Stimulated activated CD4-positive, alpha-beta T cell treated with anti-CD3 and anti-CD28 coated beads, Interleukin-4, amount 100 ng/mL, for 48 hours (primary cell): ENCODE measurements at regions not wholly inside any gene's neighbourhood (a gene's known extent, or its start where the extent isn't known, plus 50 kb on each side); places are given as distances from the start of the nearest gene placed in this dataset.

Experiments
- DNase-seq, 2 donors: peaks; one replicate each; pipeline ENCODE4 v3.0.0-alpha.2; 2020; ENCODE audit warnings: low read depth in 2 of 2

GRCh38 chr2:195410074-195410671 lies 246.9 kb upstream of the SLC39A10 start:
- DNase-seq, result no peak

GRCh38 chr2:195408811-195409210 lies 248.2 kb upstream of the SLC39A10 start:
- no peak for DNase-seq

DNA sequence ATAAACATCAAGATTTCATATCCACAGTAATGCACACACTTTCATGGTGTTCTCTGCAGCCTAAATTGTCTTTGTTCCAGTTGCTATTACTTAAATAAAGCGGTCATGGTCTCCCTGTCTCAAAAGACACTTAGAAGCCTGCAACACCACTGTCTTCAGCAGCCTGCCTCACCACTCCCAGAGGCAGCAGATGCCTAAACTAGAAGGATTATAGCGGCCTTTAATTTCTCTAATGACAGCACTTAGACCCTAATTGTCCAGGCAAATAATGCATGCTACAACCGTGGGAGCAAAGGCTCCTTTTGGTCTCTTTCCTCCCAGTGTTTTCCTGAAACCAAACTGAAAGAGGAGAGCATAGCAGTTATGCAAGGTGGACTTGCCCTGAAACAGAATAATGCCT lies 248.8 kb upstream of the SLC39A10 start:
- DNase-seq, result no peak

DNA sequence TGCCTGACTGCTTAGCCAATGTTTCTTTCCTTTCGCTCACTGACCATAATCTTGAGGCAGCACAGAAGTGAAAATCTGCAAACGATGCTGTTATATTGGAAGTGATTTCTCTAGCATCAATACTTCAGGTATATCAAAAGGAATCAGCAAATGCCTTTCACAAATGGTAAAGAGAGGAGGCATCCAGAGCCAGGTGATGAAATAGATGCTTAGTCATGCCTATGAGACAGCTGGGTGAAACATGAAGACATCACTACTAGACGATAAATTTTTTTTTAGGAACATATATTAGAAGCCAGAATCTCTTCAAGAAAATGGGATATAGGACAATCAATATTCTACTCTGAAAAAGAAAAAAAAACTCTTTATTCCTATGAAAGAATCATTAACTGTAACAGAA lies 249.2 kb upstream of the SLC39A10 start:
- no peak for DNase-seq

DNA sequence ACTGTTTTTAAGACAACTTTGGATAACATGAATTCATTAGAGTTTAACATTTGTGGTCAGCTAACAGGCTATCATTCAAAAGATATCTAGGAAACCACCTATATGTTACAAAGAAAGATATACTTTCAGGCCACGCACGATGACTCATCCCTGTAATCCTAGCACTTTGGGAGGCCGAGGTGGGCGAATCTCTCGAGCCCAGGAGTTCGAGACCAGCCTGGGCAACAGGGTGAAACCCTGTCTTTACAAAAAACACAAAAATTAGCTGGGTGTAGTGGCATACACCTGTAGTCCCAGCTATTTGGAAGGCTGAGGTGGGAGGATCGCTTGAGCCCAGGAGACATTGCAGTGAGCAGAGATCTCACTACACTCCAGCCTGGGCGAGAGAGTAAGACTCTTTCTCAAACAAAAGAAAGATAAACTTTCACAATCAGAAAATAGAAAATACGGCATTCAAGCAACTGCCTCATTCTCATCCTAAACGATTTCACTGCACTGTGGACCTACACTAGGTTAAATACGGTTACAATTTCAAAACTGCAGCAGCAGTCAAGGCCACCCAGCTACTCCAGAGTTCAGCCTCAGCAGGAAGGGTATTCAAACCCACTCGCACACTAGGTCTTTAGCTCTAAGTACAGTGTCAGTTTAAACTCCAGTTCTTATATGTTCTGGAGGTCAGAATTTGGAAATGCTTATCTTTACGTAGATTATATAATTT lies 250.0 kb upstream of the SLC39A10 start:
- DNase-seq, result no peak

GRCh38 chr2:195404651-195405050 lies 252.4 kb upstream of the SLC39A10 start:
- DNase-seq, result no peak

DNA sequence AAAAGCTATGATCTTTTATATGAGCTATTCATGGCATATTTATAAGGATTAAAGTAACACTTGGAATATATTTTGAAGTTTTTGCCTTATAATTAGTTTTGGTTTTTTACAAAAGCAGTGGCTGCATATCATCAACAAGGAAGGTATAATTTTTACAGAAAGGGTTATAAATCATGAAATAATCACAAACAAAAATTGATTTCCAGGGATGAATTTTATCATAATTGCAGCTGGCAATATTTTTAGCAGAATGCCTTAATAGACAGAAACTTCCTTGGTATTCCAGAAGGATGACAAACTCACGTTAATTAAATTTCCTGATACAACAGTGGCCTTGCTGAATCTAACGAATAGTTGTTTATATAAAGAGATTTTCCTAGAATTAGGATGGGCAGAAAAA lies 260.5 kb upstream of the SLC39A10 start:
- DNase-seq, result no peak

DNA sequence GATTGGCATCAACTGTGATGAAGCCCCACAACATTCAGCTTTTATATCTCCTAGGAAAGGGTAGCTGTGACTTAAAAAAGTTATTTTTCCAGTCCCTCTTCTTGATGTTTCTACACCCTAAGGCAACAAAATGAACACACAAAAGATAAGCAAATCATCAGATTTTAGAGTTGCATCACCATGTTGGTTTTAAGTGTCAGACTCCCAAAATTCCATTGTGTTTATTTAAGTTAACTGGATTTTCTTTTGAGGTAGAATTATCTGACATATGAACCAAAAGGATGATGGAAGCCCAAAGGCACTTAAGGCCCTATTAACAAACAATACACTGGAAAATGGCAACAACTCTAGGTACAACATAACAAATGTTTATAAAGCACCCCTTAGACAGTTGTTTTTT lies 261.7 kb upstream of the SLC39A10 start:
- DNase-seq, result no peak

DNA sequence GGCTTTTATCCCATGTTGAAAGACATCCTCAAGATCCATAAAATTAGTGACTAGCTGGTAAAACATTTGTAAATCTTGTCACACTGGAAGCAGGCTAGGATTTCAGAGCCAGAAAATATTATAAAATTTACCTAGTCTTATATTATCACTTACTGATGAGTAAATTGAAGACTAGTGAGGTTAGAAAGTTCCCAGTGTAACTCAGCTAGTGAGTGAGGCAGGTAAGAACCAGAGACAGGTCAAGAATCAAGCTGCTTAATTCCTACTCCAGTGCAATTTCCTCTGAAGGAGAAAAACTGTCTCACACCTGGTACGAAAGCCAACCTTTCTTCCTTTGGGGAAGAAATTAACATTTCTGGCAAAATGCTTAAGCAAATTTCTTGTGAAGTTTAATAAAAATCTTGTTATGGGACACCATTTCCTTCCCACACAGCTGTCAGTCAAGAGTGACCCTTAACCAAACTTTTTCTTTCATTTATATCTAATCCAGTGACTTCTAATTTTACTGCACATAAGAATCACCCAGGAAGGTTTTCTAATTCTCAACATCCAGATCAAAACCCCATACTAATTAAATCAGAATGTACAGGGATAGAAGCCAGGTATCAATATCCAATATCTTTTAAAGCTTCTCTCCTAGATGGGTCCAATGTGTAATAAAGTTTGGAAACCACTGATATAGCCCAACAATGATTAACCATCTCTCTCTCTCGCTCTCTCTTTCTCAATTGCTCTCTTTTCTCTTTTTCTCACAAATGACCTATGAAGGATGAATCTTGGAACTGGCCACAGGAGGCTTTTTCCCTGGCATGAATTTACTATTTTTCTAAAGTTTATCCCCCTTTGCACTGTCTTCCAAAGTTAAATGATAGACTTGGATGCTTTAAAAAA lies 264.3 kb upstream of the SLC39A10 start:
- no peak for DNase-seq

- DNase-seq, result no peak
These were observed 266.2 kb upstream of the SLC39A10 start for GRCh38 chr2:195390686-195391321.

DNA sequence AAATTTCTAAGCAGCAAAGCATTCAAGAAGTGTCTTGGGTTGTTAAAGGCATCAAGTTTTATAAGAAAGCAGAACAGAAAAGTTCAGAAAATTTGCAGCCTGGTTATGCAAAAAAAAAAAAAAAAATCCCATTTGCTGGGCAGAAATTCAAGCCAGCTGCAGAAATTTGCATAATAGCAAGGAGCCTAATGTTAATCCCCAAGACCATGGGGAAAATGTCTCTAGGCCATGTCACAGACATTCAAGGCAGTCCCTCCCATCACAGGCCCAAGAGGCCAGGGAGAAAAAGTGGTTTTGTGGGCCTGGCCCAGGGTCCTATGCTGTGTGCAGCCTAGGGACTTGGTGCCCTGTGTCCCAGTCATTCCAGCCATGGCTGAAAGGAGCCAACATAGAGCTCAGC lies 269.0 kb upstream of the SLC39A10 start:
- no peak for DNase-seq

- no peak for DNase-seq
These were observed 274.8 kb upstream of the SLC39A10 start for GRCh38 chr2:195382186-195382585.

DNA sequence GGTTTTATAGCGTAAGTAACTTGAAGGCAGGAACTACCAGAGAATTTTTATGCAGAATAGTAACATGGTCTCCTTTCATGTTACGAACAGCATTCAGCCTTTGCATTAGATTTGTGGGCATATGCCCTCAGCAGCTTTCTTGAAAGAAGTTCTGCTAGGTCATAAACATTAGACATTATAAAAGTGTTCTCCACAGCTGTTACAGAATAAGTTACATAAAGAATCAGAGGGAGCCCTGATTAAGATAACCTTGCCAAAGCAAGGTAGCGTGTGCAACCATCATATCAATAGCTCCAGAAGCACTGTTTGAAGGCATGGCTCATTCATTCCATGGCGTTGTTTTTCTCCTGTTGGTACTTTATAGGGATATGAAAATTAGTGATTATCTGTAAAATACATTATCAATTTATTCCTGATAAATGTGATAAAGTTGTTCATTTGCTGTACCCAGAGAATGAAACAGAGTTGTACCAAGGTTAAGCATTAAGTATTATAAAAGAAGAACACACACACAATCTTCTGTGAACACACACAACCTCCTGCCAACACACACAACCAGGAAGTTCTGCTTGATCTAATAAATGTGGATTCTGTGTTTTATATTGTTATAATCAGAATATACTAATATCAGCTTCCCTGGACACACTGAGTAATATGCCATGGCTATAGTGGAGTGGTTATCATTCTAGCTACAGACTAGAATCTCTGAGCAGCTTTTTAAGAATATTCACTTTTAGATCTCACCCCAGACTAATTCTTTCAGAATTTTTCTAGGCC lies 286.7 kb upstream of the SLC39A10 start:
- DNase-seq, result no peak

DNA sequence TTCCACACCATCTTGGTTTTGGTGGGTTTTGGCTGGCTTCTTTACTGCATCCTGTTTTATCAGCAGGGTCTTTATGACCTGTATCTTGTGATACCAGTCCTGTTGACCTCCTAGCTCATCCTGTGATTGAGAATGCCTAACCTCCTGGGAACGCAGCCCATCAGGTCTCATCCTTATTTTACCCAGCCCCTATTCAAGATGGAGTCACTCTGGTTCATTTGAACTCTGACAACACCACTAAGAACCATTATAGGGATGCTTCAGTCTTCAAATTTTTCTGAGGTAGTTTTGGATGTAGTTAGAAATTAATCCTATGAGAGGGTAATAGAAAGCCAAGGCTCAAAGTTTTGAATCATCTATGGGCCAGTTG lies 287.8 kb upstream of the SLC39A10 start:
- no peak for DNase-seq

GRCh38 chr2:195368249-195369217 lies 288.5 kb upstream of the SLC39A10 start:
- no peak for DNase-seq

- DNase-seq, result no peak
These were observed 289.2 kb upstream of the SLC39A10 start for GRCh38 chr2:195367809-195368208.

DNA sequence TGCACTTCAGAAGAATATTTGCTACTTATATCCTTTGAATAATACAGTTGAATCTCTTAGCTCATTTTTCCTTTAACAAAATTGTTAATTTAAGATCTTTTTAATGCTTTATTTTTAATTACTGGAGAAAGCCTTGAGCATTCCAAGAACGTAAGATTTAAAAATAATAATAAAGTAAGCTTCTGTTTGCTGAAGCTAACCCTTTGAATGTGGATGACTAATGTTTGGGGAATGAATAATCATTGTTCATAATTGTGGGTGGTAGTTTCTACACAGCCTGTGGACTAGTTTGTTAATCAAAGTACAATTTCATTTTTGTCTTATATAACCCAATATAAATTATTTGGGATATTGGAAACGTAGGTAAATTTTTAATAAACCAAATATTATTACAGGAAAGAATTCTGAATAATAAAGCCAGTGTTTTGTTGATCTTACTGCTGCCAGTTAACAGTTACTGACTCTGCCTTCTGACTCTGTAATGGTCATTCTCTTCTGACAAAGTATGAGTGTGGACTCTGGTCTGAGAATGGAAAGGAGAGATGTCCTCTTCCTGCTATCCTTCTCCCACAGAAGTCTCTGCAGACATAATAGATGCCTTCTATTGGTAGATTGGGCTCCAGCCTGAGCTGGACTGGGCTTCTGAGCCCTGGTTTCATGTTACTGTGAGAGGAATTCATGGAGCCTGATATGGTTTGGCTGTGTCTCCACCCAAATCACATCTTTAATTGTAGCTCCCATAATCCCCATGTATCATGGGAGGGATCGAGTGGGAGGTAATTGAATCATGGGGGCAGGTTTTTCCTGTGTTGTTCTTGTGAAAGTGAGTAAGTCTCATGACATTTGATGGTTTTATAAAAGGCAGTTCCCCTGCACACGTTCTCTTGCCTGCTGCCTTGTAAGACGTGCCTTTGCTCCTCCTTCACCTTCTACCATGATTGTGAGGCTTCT lies 292.7 kb upstream of the SLC39A10 start:
- no peak for DNase-seq

GRCh38 chr2:195363496-195363895 lies 293.5 kb upstream of the SLC39A10 start:
- no peak for DNase-seq

DNA sequence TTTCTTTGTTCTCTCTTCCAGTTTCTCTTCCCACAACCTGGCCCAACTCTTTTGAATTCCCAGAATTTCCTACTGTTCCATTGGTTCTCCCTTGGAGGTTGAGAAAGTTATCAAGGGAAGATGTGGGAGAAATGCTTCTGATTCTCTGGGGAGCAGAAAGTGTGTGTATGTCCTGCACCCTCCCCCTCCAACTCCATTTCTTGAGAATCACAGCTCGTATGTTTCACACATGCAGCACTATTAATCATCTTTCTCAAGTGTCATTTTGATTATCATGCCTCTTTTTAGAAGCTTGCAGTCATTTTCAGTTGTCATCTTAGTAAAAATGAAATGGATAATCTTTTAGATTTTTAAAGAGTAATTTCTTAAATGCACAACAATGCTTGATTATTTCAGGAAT lies 296.8 kb upstream of the SLC39A10 start:
- no peak for DNase-seq
